Vagina (tissue), 2 donors: ENCODE measurements at regions not wholly inside any gene's neighbourhood (a gene's known extent, or its start where the extent isn't known, plus 50 kb on each side); places are given as distances from the start of the nearest gene placed in this dataset.

Experiments
- POLR2A ChIP-seq, 2 donors: fragments of 450-650 bp; IDR thresholded peaks; one replicate each; pipeline ENCODE4 v1.6.1; 2017; ENCODE audit warnings: antibody characterized with exemption in 2 of 2, mild to moderate bottlenecking in 2 of 2, moderate library complexity in 2 of 2
- POLR2AphosphoS5 ChIP-seq, 2 donors: sonication (generic); formaldehyde crosslinking; IDR thresholded peaks; one replicate each; pipeline ENCODE4 v1.9.0; 2017; ENCODE audit warnings: antibody characterized with exemption in 2 of 2, mild to moderate bottlenecking in 2 of 2, low read depth in 1 of 2; ENCODE audit not compliant: insufficient read depth in 1 of 2
- TF ChIP-seq, protein P1 (sequence below), 3 experiments: fragments of 450-650 bp in 2 of 3; fragments of 200-600 bp in 1 of 3; sonication (generic) in 1 of 3; IDR thresholded peaks; one replicate each; pipeline ENCODE4 v1.5.1; 2017 to 2019; ENCODE audit warnings: antibody characterized with exemption in 3 of 3, mild to moderate bottlenecking in 2 of 3, moderate library complexity in 2 of 3

DNA sequence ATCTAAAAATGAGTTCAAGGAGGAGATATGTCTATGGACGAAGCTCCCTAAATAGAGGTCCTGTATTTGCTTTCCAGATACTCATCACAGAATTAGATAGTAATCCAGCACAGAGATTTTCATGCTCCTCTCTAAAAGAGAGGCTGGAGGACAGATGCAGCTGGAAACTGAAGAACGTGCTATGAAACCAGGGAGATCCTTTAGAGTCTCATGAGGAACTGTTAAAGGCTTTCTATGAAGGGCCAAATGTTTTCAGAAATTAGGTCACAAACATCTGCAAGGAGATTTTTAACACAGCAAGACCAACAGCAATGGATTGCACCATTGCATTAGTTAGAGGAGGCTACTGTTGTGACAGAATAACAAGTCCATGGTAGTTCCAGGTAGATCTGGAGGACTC is 95.6 kb upstream of the ARHGAP20 start:
- TF ChIP-seq, protein P1, sequence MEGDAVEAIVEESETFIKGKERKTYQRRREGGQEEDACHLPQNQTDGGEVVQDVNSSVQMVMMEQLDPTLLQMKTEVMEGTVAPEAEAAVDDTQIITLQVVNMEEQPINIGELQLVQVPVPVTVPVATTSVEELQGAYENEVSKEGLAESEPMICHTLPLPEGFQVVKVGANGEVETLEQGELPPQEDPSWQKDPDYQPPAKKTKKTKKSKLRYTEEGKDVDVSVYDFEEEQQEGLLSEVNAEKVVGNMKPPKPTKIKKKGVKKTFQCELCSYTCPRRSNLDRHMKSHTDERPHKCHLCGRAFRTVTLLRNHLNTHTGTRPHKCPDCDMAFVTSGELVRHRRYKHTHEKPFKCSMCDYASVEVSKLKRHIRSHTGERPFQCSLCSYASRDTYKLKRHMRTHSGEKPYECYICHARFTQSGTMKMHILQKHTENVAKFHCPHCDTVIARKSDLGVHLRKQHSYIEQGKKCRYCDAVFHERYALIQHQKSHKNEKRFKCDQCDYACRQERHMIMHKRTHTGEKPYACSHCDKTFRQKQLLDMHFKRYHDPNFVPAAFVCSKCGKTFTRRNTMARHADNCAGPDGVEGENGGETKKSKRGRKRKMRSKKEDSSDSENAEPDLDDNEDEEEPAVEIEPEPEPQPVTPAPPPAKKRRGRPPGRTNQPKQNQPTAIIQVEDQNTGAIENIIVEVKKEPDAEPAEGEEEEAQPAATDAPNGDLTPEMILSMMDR (IDR thresholded peaks at IDR 0.05): no peak
- TF ChIP-seq POLR2A (IDR thresholded peaks at IDR 0.05) (no peak), POLR2AphosphoS5 (IDR thresholded peaks at IDR 0.05; ENCODE audit: insufficient read depth in 1 of 2, low read depth in 1 of 2) (no peak)
